DMS79 treated with DMSO at 0.1 percent for 48 hours (cell line): ENCODE measurements at regions not wholly inside any gene's neighbourhood (a gene's known extent, or its start where the extent isn't known, plus 50 kb on each side); places are given as distances from the start of the nearest gene placed in this dataset.

Source experiments
- DNase-seq: peaks from one replicate; lab custom pipeline; 2025; lab: John Stamatoyannopoulos, UW

GRCh38 chr5:143730112-143730801 lies 81.7 kb upstream of the HMHB1 start:
- no peak for DNase-seq

- DNase-seq: no peak
These were observed 82.5 kb upstream of the HMHB1 start for GRCh38 chr5:143729334-143729946.

GRCh38 chr5:143723159-143723558 lies 88.8 kb upstream of the HMHB1 start:
- no peak for DNase-seq

GRCh38 chr5:143721925-143722324 lies 90.0 kb upstream of the HMHB1 start:
- peak; percentile 47 for DNase-seq

- no peak for DNase-seq
These were observed 91.3 kb upstream of the HMHB1 start for GRCh38 chr5:143720689-143721088.

- DNase-seq: no peak
These were observed 94.6 kb upstream of the HMHB1 start for GRCh38 chr5:143717400-143717799.

- no peak for DNase-seq
These were observed 95.1 kb upstream of the HMHB1 start for GRCh38 chr5:143716881-143717280.

GRCh38 chr5:143715616-143716015 lies 96.3 kb upstream of the HMHB1 start:
- no peak for DNase-seq

GRCh38 chr5:143714629-143715028 lies 97.3 kb upstream of the HMHB1 start:
- DNase-seq: no peak

- DNase-seq: no peak
These were observed 98.6 kb upstream of the HMHB1 start for GRCh38 chr5:143713047-143714003.

- DNase-seq: no peak
These were observed 103.3 kb upstream of the HMHB1 start for GRCh38 chr5:143708672-143709071.

GRCh38 chr5:143707806-143708205 lies 104.2 kb upstream of the HMHB1 start:
- DNase-seq: peak; percentile 21

- peak; percentile 2 for DNase-seq
These were observed 106.6 kb upstream of the HMHB1 start for GRCh38 chr5:143705381-143705780.

GRCh38 chr5:143703659-143704058 lies 108.3 kb upstream of the HMHB1 start:
- DNase-seq: no peak

- no peak for DNase-seq
These were observed 110.5 kb upstream of the HMHB1 start for GRCh38 chr5:143701493-143701892.

- no peak for DNase-seq
These were observed 111.0 kb upstream of the HMHB1 start for GRCh38 chr5:143700994-143701393.

- no peak for DNase-seq
These were observed 112.8 kb upstream of the HMHB1 start for GRCh38 chr5:143699121-143699520.

GRCh38 chr5:143698574-143698973 lies 113.4 kb upstream of the HMHB1 start:
- no peak for DNase-seq

- no peak for DNase-seq
These were observed 115.0 kb upstream of the HMHB1 start for GRCh38 chr5:143696921-143697320.

GRCh38 chr5:143695941-143696340 lies 116.0 kb upstream of the HMHB1 start:
- DNase-seq: no peak

- DNase-seq: no peak
These were observed 116.6 kb upstream of the HMHB1 start for GRCh38 chr5:143695244-143695864.

- DNase-seq: no peak
These were observed 117.6 kb upstream of the HMHB1 start for GRCh38 chr5:143694357-143694756.
